Frontal cortex (tissue), 3 donors: ENCODE measurements at regions not wholly inside any gene's neighbourhood (a gene's known extent, or its start where the extent isn't known, plus 50 kb on each side); places are given as distances from the start of the nearest gene placed in this dataset.
"Not testable (repeated sequence)": the region's sequence is repeated elsewhere in the genome, so short reads cannot be mapped to it uniquely, and the experiment has no call there.

Experiments used
- DNase-seq, 2 donors: peaks; one replicate each; pipeline ENCODE4 v3.0.0; 2012; ENCODE audit warnings: low spot score in 2 of 2
- FAIRE-seq: peaks from 2 replicates; lab custom pipeline; 2012; peaks lifted over from hg19 to GRCh38; lab: Jason Lieb, UNC
- donor health status: control.
- donor health status: control.
- donor health status: control.

DNA sequence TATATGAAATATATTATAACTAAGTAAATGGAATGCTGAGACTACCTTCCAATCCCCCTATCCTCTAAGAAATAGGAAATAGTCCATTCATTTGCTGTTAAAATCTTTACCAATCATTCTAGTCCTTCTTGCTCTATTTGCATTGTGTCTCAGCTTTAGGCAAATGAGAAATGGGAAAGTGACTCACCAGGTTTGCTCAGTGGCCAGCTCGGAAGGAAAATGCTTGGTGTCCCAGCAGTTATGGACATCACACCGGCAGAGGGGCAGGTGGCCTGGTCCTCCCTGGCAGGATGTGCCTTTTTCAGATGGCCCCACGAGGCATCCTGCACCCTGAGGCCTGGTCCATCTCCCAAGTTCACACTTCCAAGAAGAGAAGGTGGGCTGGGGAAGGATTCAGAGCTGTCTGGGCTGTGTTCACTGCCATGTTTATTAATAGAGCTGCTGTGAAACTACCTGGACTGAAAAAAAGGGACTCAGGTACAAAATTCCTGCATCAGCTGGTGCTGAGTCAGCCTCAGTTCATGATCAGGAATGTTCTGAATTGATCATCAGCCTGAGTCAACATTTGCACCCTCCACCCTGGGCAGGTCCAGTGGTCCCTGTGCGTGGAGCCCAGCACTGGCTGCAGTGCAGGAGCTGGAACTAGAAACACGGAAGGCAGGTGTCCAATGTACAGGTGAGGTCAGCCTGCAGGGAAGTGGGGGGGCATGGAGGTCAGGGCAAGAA lies 60.1 kb upstream of the ARL4C start:
- DNase-seq (no peak), FAIRE-seq (no peak)

DNA sequence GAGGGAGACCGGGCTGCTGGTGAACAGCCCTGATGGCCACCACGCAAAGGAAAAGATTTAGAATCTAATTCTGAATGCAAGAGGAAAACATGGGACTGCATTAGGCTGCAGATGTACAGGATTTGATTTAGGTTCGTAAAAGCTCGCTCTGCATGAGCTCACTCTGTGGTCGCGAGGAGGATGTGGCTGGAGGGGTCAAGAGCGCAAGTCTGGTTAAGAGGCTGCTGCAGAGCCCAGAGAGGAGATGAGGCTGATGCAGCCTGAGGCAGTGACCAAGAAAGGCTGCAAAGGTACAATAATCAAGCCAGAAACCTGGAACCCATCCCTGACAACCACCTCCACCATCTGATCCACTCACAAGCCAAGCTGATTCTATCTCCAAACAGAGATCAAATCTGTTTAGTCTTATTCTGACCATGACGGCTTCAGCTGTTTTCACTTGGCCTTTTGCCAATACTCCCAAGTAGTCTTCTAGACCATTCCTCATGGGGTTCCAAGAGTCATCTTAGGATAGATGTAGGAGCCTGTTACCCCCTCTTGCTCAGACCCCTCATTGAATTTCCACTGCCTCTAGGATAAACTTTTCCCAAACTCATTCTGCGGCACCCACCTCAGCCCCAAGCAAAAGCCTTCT lies 58.9 kb upstream of the ARL4C start:
- FAIRE-seq (no peak), DNase-seq (no peak)

DNA sequence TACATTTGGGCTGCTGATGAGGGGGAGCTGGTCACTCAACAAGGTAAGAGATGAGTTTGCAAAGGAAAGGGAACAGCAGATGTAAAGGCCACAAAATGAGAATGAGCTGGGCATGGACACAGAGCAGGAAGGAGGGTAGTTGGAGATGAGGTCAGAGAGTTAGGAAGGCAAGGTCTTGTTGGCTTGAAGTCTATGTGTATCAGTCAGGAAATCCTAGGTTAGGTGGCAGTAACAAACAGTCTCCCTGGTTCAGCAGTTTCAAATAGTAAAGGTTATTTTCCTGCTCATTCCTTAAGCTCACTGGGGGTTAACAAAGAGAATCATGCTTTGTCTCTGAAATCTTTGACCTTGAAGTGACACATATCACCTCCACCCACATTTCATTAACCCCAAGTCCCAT lies 58.3 kb upstream of the ARL4C start:
- DNase-seq (no peak), FAIRE-seq (no peak)

DNA sequence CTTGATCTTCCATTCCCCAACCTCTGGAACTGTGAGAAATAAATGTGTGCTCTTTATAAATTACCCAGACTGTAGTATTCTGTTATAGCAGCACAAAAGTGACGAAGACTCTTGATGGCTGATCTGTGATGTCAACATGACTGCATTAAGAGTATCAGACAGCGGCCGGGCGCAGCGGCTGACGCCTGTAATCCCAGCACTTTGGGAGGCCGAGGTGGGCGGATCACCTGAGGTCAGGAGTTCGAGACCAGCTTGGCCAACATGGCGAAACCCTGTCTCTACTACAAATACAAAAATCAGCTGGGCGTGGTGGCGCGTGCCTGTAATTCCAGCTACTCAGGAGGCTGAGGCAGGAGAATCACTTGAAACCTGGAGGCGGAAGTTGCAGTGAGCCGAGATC lies 56.3 kb upstream of the ARL4C start:
- not testable (repeated sequence) for FAIRE-seq, DNase-seq

DNA sequence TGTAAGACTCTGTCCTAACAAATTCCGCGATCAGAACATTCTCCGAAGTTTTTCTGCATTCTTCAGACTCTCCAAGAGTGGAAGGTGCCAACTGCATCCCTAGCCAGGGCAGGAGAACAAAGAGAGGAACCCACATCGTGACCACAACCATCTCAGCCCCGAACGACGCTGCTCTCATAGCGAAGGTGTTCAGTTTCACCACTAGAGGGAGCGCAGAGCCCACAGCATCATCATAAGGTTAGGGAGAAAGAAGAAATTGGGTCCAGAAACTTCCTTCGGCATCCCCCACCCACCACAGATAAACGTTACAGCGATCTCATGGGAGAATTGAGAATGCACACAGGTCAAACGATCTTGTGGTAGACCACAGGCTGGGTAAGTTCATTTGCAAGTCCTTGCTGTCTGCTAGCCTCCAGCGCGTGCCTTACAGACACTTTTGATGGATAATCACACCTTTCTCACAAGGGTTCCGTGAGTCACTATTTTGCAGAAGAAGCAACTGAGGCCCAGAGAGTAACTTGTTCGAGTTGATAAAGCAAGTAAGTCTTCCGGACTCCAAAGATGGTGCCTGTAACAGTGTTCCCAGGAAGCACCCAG lies 53.7 kb upstream of the ARL4C start:
- DNase-seq (peak; percentile 58 to 74), FAIRE-seq (no peak)

DNA sequence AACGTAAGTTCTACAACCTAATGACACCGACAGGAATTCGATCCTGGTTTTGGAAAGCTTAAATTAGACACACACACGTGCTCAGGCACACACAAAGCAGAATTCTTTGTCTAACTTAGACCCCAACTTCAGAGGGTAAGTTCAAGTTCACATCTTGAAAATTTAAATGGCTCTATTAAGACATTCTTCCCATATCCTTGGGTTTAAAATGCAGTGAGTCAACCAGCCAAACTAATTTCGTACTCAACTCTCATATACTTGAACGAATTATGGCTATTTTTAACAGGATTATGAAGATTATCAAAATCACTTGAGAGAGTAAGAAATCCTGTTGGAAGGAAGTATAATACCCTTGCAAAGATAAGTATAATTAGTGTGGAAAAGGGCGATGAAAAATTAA lies 53.2 kb upstream of the ARL4C start:
- FAIRE-seq, result no peak
- no peak for DNase-seq

DNA sequence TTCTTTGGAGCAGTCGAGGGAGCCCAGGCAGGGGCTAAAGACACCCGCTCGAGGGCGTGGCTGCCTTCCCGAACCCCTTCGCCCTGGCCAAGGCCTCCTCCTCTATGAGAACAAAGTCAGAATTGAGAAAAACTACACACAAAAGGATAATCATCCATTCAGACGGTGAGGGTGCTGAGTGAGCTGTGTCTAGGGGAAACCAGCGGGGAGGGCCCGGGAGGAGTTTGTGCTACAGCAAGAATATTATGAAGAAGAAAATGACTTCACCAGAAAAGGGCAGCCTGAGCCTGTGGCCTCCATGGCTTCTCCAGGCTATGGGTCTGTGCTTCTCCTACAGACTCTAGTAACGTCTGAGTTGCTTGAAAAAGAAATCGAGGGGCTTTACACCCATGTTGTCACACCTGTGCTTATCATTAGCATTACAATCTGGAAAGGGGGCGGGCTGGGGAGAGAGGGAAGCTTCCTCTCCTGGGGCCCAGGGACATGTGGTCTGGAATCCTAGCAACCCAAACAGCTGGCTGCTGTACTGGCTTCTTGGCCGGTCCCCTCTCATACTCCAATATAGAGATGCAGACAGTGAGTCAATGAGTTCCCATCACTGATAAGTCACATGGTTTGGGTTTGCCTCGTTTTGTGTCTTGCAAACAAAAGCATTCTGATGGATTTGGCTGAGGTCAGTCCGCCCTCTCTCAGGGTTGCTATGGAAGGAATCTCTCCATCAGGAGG lies 52.0 kb upstream of the ARL4C start:
- DNase-seq, result no peak

DNA sequence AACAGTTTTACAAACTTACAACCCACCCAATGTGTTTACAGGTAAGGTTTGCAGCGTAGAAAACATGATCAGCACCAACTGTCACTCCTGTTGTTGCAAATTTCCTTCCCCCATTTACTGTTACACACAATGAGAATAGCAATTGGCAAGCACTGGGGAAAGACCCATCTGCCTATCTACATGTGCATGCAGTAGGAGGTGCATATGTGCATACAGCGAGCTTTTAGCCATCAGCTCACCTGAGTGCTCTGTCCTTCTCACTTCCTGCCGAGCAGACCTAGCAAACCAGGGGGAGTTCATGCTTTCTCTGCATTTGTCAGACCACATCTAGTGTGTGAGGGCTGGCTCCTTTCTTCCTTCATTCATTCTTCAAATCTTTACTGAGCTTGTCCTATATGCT lies 49.9 kb upstream of the ARL4C start:
- FAIRE-seq, result no peak
- no peak for DNase-seq

More for the DNA sequence above, 52.0 kb upstream of the ARL4C start:
- no peak for FAIRE-seq
